ENCODE measurements at regions not wholly inside any gene's neighbourhood (a gene's known extent, or its start where the extent isn't known, plus 50 kb on each side); places are given as distances from the start of the nearest gene placed in this dataset.
"Not testable (repeated sequence)": the region's sequence is repeated elsewhere in the genome, so short reads cannot be mapped to it uniquely, and the experiment has no call there.

GRCh38 chr13:38073931-38074330 is 204.4 kb upstream of the TRPC4 start:
- CTCF ChIA-PET: no interaction called here
- H3K4me1 ChIP-seq (ENCODE audit: control insufficient read depth in 2 of 2, insufficient read depth in 2 of 2, low read length in 2 of 2): no peaks in the 10 kb centered on the region
- TF ChIP-seq EZH2 (IDR thresholded peaks at IDR 0.05; ENCODE audit: borderline replicate concordance, insufficient read depth, low read depth, low read length, poor library complexity, severe bottlenecking): no peak
- TF ChIP-seq, protein P1, sequence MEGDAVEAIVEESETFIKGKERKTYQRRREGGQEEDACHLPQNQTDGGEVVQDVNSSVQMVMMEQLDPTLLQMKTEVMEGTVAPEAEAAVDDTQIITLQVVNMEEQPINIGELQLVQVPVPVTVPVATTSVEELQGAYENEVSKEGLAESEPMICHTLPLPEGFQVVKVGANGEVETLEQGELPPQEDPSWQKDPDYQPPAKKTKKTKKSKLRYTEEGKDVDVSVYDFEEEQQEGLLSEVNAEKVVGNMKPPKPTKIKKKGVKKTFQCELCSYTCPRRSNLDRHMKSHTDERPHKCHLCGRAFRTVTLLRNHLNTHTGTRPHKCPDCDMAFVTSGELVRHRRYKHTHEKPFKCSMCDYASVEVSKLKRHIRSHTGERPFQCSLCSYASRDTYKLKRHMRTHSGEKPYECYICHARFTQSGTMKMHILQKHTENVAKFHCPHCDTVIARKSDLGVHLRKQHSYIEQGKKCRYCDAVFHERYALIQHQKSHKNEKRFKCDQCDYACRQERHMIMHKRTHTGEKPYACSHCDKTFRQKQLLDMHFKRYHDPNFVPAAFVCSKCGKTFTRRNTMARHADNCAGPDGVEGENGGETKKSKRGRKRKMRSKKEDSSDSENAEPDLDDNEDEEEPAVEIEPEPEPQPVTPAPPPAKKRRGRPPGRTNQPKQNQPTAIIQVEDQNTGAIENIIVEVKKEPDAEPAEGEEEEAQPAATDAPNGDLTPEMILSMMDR (IDR thresholded peaks at IDR 0.05): no peak
- no peak for ATAC-seq (ENCODE audit: low read depth)
- no peaks in the 10 kb centered on the region for H3K9me3 ChIP-seq (ENCODE audit: control extremely low read depth in 1 of 3, control insufficient read depth in 2 of 3, insufficient read depth in 1 of 3, low read length in 2 of 3)
- H3K4me3 ChIP-seq (ENCODE audit: control extremely low read depth in 1 of 5, extremely low read depth in 1 of 5, insufficient read depth in 1 of 5, low read depth in 2 of 5, low read length in 4 of 5): no peak overlapping the region
- no peak overlapping the region for H3K4me3 Mint-ChIP-seq
- intact Hi-C loops (cut with micrococcal nuclease): no loop called here
- DNase-seq: no peak
- no peak overlapping the region for H3K4me2 ChIP-seq (replicated peaks; ENCODE audit: low read depth, low read length, poor library complexity, severe bottlenecking)
- no peaks in the 10 kb centered on the region for H3K27me3 ChIP-seq (replicated peaks in 1 of 4; ENCODE audit: control extremely low read depth in 1 of 4, control insufficient read depth in 3 of 4, insufficient read depth in 4 of 4, low read length in 3 of 4)
- no peaks in the 10 kb centered on the region for H4K20me1 ChIP-seq (ENCODE audit: control insufficient read depth, insufficient read depth, low read length, poor library complexity, severe bottlenecking)
- H2AFZ ChIP-seq (ENCODE audit: insufficient read depth, low read depth, low read length, poor library complexity, severe bottlenecking): no peak overlapping the region
- H3K27ac Mint-ChIP-seq: no peak overlapping the region
- POLR2A ChIA-PET: no interaction called here
- no peak overlapping the region for H3K27ac ChIP-seq (ENCODE audit: low read length in 2 of 2)
- H3K27me3 Mint-ChIP-seq: no peaks in the 10 kb centered on the region
- no peaks in the 10 kb centered on the region for H3K4me1 Mint-ChIP-seq
- no peaks in the 10 kb centered on the region for H3K36me3 ChIP-seq (replicated peaks in 1 of 2; ENCODE audit: control extremely low read depth in 1 of 2, control insufficient read depth in 1 of 2, extremely low read depth in 1 of 2, insufficient read depth in 2 of 2, low read length in 1 of 2)
- WGBS (ENCODE audit: insufficient coverage): no CpG with 5 or more reads among the region's 1 CpG
- no peak overlapping the region for H3K9ac ChIP-seq (ENCODE audit: low read length)
- H3K9me3 Mint-ChIP-seq (ENCODE audit: insufficient read depth): no peaks in the 10 kb centered on the region
- no peaks in the 10 kb centered on the region for H3K79me2 ChIP-seq (ENCODE audit: control insufficient read depth, insufficient read depth, low read length)

DNA sequence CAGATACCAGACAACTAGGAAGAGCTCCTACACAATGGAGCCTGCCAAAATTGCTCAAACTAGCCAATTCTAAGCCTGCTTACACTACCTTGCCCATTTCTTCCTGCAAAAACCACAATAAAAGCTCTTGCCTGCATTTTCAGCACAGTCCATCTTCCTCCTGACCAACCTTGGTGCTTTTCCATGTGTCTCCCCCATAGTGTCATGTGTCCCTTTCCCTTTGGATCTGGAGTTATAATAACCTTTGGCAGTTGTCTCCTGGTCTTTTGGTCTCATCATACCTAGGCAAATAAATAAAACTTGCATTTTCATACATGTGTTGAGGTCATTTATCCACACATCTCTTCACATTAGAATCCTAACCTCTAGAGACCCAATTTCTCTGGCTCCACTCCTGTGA is 203.1 kb upstream of the TRPC4 start:
- H3K27ac ChIP-seq (ENCODE audit: low read length in 2 of 2): no peak overlapping the region
- TF ChIP-seq, protein P1 (IDR thresholded peaks at IDR 0.05): no peak
- no peak for TF ChIP-seq EZH2 (IDR thresholded peaks at IDR 0.05; ENCODE audit: borderline replicate concordance, insufficient read depth, low read depth, low read length, poor library complexity, severe bottlenecking)
- ChIA-PET POLR2A (no interaction called here), CTCF (no interaction called here)
- intact Hi-C loops (cut with micrococcal nuclease): no loop called here
- no peaks in the 10 kb centered on the region for H3K9me3 ChIP-seq (ENCODE audit: control extremely low read depth in 1 of 3, control insufficient read depth in 2 of 3, insufficient read depth in 1 of 3, low read length in 2 of 3)
- no peak overlapping the region for H3K4me2 ChIP-seq (replicated peaks; ENCODE audit: low read depth, low read length, poor library complexity, severe bottlenecking)
- no peak overlapping the region for H3K27ac Mint-ChIP-seq
- H3K9me3 Mint-ChIP-seq (ENCODE audit: insufficient read depth): no peaks in the 10 kb centered on the region
- H2AFZ ChIP-seq (ENCODE audit: insufficient read depth, low read depth, low read length, poor library complexity, severe bottlenecking): no peak overlapping the region
- ATAC-seq (ENCODE audit: low read depth) (no peak), DNase-seq (no peak)
- H3K4me3 Mint-ChIP-seq: no peak overlapping the region
- H3K4me1 ChIP-seq (ENCODE audit: control insufficient read depth in 2 of 2, insufficient read depth in 2 of 2, low read length in 2 of 2): no peaks in the 10 kb centered on the region
- no peak overlapping the region for H3K9ac ChIP-seq (ENCODE audit: low read length)
- H3K4me1 Mint-ChIP-seq: no peaks in the 10 kb centered on the region
- no peaks in the 10 kb centered on the region for H3K27me3 Mint-ChIP-seq
- H3K36me3 ChIP-seq (replicated peaks in 1 of 2; ENCODE audit: control extremely low read depth in 1 of 2, control insufficient read depth in 1 of 2, extremely low read depth in 1 of 2, insufficient read depth in 2 of 2, low read length in 1 of 2): no peaks in the 10 kb centered on the region
- H3K79me2 ChIP-seq (ENCODE audit: control insufficient read depth, insufficient read depth, low read length): no peaks in the 10 kb centered on the region
- no peak overlapping the region for H3K4me3 ChIP-seq (ENCODE audit: control extremely low read depth in 1 of 5, extremely low read depth in 1 of 5, insufficient read depth in 1 of 5, low read depth in 2 of 5, low read length in 4 of 5)
- no peaks in the 10 kb centered on the region for H4K20me1 ChIP-seq (ENCODE audit: control insufficient read depth, insufficient read depth, low read length, poor library complexity, severe bottlenecking)
- no peaks in the 10 kb centered on the region for H3K27me3 ChIP-seq (replicated peaks in 1 of 4; ENCODE audit: control extremely low read depth in 1 of 4, control insufficient read depth in 3 of 4, insufficient read depth in 4 of 4, low read length in 3 of 4)

DNA sequence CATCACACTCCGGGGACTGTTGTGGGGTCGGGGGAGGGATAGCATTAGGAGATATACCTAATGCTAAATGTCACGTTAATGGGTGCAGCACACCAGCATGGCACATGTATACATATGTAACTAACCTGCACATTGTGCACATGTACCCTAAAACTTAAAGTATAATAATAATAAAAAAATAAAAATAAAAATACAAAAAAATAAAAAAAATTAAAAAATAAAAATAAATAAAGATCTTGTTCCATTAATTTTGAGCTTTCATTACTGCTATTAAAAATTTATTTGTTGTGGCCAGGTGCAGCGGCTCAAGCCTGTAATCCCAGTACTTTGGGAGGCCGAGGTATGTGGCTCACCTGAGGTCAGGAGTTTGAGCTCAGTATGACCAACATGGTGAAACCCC is 201.8 kb upstream of the TRPC4 start:
- H3K9me3 Mint-ChIP-seq (ENCODE audit: insufficient read depth); H3K27ac Mint-ChIP-seq; H3K79me2 ChIP-seq (ENCODE audit: control insufficient read depth, insufficient read depth, low read length); H3K4me1 Mint-ChIP-seq; H3K4me3 ChIP-seq (ENCODE audit: control extremely low read depth in 1 of 5, extremely low read depth in 1 of 5, insufficient read depth in 1 of 5, low read depth in 2 of 5, low read length in 4 of 5); H3K27me3 Mint-ChIP-seq; H3K27me3 ChIP-seq (replicated peaks in 1 of 4; ENCODE audit: control extremely low read depth in 1 of 4, control insufficient read depth in 3 of 4, insufficient read depth in 4 of 4, low read length in 3 of 4); H3K4me1 ChIP-seq (ENCODE audit: control insufficient read depth in 2 of 2, insufficient read depth in 2 of 2, low read length in 2 of 2); H4K20me1 ChIP-seq (ENCODE audit: control insufficient read depth, insufficient read depth, low read length, poor library complexity, severe bottlenecking); CTCF ChIA-PET; ATAC-seq (ENCODE audit: low read depth); H3K4me2 ChIP-seq (replicated peaks; ENCODE audit: low read depth, low read length, poor library complexity, severe bottlenecking); H3K9me3 ChIP-seq (ENCODE audit: control extremely low read depth in 1 of 3, control insufficient read depth in 2 of 3, insufficient read depth in 1 of 3, low read length in 2 of 3); DNase-seq; H2AFZ ChIP-seq (ENCODE audit: insufficient read depth, low read depth, low read length, poor library complexity, severe bottlenecking); H3K27ac ChIP-seq (ENCODE audit: low read length in 2 of 2); intact Hi-C loops (cut with micrococcal nuclease); H3K4me3 Mint-ChIP-seq; POLR2A ChIA-PET; H3K9ac ChIP-seq (ENCODE audit: low read length); H3K36me3 ChIP-seq (replicated peaks in 1 of 2; ENCODE audit: control extremely low read depth in 1 of 2, control insufficient read depth in 1 of 2, extremely low read depth in 1 of 2, insufficient read depth in 2 of 2, low read length in 1 of 2): not testable (repeated sequence)
- WGBS (ENCODE audit: insufficient coverage): 94% methylated on average over 2 of the region's 5 CpGs
